ENCODE measurements at regions not wholly inside any gene's neighbourhood (a gene's known extent, or its start where the extent isn't known, plus 50 kb on each side); places are given as distances from the start of the nearest gene placed in this dataset.

- H3K27me3 ChIP-seq (ENCODE audit: insufficient read depth, low read depth): no peaks in the 10 kb centered on the region
- H3K36me3 ChIP-seq (ENCODE audit: insufficient read depth): no peaks in the 10 kb centered on the region
- H3K79me2 ChIP-seq (ENCODE audit: insufficient read depth, low read depth): no peaks in the 10 kb centered on the region
- TF ChIP-seq, protein P1, sequence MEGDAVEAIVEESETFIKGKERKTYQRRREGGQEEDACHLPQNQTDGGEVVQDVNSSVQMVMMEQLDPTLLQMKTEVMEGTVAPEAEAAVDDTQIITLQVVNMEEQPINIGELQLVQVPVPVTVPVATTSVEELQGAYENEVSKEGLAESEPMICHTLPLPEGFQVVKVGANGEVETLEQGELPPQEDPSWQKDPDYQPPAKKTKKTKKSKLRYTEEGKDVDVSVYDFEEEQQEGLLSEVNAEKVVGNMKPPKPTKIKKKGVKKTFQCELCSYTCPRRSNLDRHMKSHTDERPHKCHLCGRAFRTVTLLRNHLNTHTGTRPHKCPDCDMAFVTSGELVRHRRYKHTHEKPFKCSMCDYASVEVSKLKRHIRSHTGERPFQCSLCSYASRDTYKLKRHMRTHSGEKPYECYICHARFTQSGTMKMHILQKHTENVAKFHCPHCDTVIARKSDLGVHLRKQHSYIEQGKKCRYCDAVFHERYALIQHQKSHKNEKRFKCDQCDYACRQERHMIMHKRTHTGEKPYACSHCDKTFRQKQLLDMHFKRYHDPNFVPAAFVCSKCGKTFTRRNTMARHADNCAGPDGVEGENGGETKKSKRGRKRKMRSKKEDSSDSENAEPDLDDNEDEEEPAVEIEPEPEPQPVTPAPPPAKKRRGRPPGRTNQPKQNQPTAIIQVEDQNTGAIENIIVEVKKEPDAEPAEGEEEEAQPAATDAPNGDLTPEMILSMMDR (conservative IDR thresholded peaks at IDR 0.05; ENCODE audit: low read depth, low read length): no peak
- H4K20me1 ChIP-seq (ENCODE audit: insufficient read depth): no peaks in the 10 kb centered on the region
- no peak overlapping the region for H3K9ac ChIP-seq
- peaks cover 7% of the 10 kb centered on the region for H3K4me1 ChIP-seq (ENCODE audit: low read depth, poor library complexity, severe bottlenecking)
- H3K4me3 ChIP-seq (IDR thresholded peaks at IDR 0.05; ENCODE audit: insufficient read depth, low read depth, low read length): no peak overlapping the region
- H3K4me2 ChIP-seq: no peak overlapping the region
- H2AFZ ChIP-seq (ENCODE audit: low read depth): no peak overlapping the region
- H3K27ac ChIP-seq: no peak overlapping the region
Measured at GRCh38 chr4:71138007-71138615, 144.7 kb downstream of the DCK start.

GRCh38 chr4:71140563-71140962 lies 147.1 kb downstream of the DCK start:
- Histone ChIP-seq H3K36me3 (ENCODE audit: insufficient read depth) (no peaks in the 10 kb centered on the region), H3K79me2 (ENCODE audit: insufficient read depth, low read depth) (no peaks in the 10 kb centered on the region), H3K27me3 (ENCODE audit: insufficient read depth, low read depth) (no peaks in the 10 kb centered on the region), H2AFZ (ENCODE audit: low read depth) (no peak overlapping the region), H4K20me1 (ENCODE audit: insufficient read depth) (no peaks in the 10 kb centered on the region), H3K4me1 (ENCODE audit: low read depth, poor library complexity, severe bottlenecking) (peaks cover 7% of the 10 kb centered on the region), H3K27ac (no peak overlapping the region), H3K4me2 (no peak overlapping the region), H3K4me3 (IDR thresholded peaks at IDR 0.05; ENCODE audit: insufficient read depth, low read depth, low read length) (no peak overlapping the region), H3K9ac (no peak overlapping the region)
- TF ChIP-seq, protein P1 (conservative IDR thresholded peaks at IDR 0.05; ENCODE audit: low read depth, low read length): no peak

DNA sequence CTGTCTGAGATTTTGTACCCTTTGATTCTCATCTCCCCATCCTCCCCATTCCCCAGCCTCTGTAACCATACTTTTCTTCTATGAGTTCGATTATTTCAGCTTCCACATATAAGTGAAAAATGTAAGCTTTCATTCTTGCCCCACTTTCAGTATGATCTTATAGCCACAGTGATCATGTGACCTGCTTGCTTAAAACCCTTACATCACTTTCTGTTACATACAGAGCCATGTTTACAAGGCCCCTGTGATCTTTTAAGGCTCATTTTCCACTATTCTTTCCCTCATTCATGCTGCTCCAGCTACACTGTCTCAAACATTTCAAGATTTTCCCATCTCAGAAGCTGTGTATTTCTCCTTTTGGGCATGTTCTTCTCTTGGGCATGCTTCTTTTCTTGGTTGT lies 147.7 kb downstream of the DCK start:
- Histone ChIP-seq H3K36me3 (ENCODE audit: insufficient read depth) (no peaks in the 10 kb centered on the region), H3K4me2 (no peak overlapping the region), H3K4me1 (ENCODE audit: low read depth, poor library complexity, severe bottlenecking) (peaks cover 7% of the 10 kb centered on the region), H3K79me2 (ENCODE audit: insufficient read depth, low read depth) (no peaks in the 10 kb centered on the region), H3K27ac (no peak overlapping the region), H2AFZ (ENCODE audit: low read depth) (peak overlapping the region; percentile 25; the same call in 1 of the 2 replicates), H3K4me3 (IDR thresholded peaks at IDR 0.05; ENCODE audit: insufficient read depth, low read depth, low read length) (no peak overlapping the region), H3K27me3 (ENCODE audit: insufficient read depth, low read depth) (no peaks in the 10 kb centered on the region), H4K20me1 (ENCODE audit: insufficient read depth) (no peaks in the 10 kb centered on the region), H3K9ac (no peak overlapping the region)
- TF ChIP-seq, protein P1 (conservative IDR thresholded peaks at IDR 0.05; ENCODE audit: low read depth, low read length): no peak

- Histone ChIP-seq H3K4me3 (IDR thresholded peaks at IDR 0.05; ENCODE audit: insufficient read depth, low read depth, low read length) (no peak overlapping the region), H3K79me2 (ENCODE audit: insufficient read depth, low read depth) (no peaks in the 10 kb centered on the region), H4K20me1 (ENCODE audit: insufficient read depth) (no peaks in the 10 kb centered on the region), H2AFZ (ENCODE audit: low read depth) (no peak overlapping the region), H3K9ac (no peak overlapping the region), H3K27me3 (ENCODE audit: insufficient read depth, low read depth) (no peaks in the 10 kb centered on the region), H3K36me3 (ENCODE audit: insufficient read depth) (no peaks in the 10 kb centered on the region), H3K27ac (no peak overlapping the region), H3K4me2 (no peak overlapping the region), H3K4me1 (ENCODE audit: low read depth, poor library complexity, severe bottlenecking) (no peaks in the 10 kb centered on the region)
- TF ChIP-seq, protein P1 (conservative IDR thresholded peaks at IDR 0.05; ENCODE audit: low read depth, low read length): no peak
Measured at GRCh38 chr4:71147261-71147660, 153.8 kb downstream of the DCK start.
